HG03439 (cell line): ENCODE measurements at regions not wholly inside any gene's neighbourhood (a gene's known extent, or its start where the extent isn't known, plus 50 kb on each side); places are given as distances from the start of the nearest gene placed in this dataset.

Experiments used
- ATAC-seq: cut with Tn5 transposase; IDR thresholded peaks from one replicate; pipeline ENCODE4 v1.9.1; 2021; ENCODE audit warnings: mild to moderate bottlenecking, moderate library complexity; ENCODE audit not compliant: unreplicated experiment

DNA sequence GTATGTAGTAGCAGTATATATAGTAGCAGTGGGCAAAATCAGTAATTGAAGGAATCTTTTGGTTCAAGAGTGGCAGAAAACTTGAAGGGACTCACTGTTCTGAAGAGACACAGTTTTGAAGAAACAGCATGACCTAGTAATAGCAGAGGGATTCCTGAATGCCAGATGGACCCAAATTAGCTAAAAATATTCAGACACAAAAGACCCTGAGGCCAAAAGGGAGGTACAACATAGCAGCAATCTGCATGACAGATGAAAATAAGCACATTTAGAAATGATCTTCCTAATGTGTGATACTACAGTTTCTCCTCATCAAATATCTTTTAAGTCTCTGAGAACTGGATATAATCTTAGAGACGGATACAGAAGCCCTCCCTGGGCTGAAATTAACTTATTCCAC is 536.6 kb downstream of the PPARGC1A start:
- ATAC-seq: no peak

DNA sequence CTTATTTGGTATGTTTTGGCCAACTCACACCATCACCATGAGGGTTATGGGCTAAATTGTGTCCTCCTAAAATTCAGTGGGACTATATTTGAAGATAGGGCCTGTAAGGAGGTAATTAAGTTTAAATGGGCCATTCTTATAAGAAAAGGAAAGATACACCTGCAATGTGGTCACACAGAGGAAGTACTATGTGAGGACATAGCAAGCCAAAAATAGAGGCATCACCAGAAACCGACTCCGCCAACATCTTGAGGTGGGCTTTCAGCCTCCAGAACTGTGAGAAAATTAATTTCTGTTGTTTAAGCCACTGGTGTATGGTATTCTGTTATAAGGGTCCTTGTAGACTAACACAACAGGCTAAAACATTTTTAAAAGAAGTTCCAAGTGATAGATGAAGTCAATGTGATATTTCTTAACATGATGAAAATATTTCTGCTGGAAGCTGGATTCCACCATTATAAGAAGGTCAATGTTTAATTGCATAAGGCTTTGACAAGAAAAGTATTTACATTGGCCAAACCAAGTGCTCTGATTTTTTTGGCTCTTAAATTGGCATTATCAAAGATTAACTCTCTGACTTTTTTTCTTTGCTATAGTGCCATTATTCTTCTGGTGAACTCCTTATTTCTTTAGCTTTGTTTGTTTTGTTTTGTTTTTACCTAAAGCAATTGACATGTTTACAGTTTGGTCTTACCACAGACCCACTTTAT is 540.9 kb downstream of the PPARGC1A start:
- ATAC-seq: no peak

DNA sequence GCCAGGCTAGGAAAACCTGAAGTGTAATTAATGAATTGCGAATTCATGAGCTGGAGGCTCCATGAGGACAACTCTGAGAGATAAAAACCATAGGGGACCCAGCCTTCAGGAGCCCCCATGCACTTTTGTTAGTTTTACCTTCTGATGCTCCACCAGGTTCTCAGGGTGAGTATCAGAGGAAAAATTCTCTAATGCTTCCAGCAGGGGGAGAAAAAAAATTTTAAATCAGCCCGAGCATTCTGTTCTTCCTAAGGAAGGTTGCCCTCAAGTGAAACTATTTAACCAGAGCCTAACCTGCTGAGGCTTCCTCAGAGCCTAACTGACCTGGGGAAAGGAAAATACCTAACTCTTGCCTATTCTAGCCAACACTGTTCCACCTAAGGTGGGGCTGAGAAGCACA is 552.6 kb downstream of the PPARGC1A start:
- ATAC-seq: no peak

DNA sequence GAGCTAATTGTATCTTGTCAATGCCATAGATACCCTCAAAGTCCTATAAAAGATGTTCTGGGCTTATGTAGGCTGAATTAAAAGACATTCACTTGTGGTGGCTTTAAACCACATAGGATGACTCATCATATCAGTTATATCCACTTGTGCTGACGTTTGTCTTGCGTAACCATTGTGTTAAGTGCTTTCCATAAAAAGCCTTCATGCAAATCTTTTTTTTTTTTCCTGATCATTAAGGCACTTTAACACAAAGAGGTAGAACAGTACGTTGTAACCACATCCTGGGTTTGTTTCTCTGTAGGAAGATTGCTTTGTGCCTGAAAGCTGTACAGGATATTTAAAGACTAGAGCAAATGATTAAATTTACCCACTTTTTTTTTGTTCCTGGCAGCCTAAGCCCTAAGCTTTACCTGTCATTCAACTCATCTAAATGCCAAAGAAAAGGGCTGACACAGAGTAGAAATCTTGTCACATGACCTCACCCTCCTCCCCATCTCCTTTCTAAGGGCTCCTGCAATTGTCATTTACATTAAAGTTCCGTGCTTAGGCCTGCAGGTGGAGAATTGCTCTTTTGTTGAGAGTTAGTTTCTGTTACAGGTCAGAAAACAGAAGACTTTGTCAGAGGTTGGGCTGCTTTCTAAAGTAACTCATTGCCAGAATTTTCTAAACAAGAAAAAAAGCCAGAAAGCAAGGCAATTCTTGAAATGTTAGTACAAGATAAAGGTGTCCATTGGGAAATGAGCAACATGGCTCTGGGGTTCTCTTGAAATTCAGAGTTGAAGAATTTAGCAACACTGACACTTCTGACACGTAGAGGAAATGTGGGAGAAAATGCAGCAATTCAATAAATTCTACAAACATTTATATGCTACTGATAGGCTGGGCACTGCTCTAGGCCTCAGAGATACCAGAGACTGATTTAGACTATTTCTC is 555.6 kb downstream of the PPARGC1A start:
- ATAC-seq: peak; percentile 84

DNA sequence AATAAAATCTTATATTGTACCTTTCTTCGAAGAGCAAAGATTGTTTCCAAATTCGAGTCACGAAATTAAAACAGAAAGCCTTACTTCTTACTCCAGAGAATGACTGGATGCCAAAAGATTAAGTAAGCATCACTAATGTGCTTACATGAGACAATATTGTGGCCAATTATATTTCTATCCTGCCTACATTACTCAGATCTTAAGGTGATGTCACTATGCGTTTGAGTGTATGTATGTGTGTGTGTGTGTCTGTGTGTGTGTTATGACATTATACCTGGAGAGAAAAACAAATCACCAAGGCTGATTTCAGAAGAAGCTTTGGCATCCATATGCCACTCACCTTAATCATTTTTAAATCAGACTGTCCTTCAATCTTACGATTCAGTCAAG is 556.3 kb downstream of the PPARGC1A start:
- peak; percentile 14 for ATAC-seq

DNA sequence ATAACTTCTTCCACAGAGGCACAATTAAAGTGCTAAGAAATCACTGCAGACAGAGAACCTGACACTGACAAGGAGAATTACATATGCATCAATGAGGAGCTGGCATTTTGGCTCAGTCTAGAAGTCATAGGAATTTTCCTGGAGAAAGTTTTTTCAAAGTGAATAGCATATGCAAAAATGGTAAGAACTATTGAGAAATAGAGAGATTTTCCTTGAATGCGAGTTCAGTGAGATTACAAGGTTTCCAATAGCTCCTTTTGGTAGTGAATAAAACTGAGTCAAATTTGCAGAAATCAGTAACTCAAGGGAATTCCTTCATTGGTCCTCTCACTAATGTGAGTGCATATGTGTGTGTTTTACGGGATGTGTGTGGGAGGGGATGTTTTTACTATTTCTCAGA is 557.5 kb downstream of the PPARGC1A start:
- ATAC-seq: no peak

DNA sequence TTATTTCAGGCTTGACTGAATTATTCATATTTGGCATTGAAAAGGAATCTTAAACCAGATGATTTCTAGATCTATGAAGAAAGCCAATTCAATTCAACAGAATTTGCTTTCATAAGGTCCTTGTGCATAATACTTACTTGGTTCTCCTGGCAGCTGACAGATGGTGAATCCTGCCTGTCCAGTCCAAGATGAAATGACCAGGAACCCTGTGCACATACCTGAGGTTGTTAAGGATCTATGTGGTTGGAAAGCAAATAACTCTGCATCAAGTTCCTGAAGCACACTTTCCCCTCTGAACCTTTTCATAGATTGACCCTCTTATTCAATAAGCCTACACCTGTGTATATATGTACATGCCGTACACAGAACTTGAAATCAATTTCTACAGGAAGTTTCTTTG is 562.7 kb downstream of the PPARGC1A start:
- ATAC-seq: no peak

DNA sequence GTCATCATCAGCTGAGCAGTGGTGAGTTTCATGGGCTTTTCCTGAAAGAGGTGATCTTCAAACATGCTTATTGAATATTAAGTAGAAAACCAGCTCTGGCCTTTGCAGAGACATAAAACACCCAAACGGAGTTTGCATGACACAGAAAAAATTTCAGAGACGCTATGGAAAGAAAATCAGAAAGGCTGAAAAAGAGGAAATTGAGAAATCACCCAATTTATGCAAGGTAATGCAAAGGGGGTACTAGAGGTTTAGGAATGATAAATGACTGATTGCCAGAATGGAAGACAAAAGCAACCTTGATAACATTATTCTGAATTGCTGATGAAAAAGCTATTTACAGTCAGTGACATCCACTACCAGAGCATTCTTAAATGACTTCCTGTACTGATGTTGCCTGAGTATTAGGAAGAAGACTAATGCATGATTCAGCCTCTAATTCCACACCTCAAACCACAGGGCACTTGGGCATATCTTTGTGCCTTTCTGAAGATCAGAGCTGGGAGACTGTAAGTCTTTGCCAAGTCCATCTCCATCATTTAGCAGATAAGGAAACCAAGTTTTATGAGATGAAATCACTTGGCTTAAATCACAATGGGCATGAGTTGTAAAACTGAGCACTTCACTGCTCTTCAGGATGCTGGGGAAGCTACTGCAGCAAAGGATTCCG is 565.7 kb downstream of the PPARGC1A start:
- no peak for ATAC-seq

DNA sequence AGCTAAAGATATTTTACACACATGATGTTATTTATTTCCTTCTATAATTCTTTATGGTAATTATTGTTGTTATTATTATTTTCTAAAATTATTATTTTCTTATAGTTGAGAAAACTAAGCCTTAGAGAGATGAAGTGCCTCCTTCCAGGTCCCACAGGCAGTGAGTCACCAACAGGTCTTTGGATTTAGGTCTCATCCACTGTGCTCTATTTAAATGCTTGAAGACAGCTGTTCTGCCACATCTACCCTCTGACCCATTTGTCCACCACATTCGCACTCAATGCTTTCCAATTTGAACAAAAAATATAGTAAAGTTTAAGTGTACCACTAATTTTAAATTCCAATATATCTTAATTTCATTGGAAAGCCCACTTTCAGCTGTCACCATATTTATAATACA is 566.4 kb downstream of the PPARGC1A start:
- no peak for ATAC-seq

DNA sequence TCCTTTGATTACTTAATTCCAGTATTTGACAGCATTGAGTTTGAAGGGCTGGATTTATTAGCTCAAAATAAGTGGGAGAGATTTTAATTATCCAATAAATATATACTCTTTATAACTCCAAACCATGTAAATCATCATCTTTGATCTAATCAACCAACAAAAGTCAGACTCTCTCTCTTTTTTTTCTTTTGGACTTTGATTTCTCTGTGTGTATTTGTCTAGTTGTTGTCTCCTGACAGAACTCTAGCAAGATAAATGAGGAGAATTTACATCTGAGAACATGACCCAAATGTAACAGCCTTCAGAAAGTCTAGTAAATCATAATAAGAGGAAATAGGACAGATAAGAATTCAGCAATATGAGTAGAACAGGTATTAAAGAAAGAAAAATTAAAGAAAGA is 567.1 kb downstream of the PPARGC1A start:
- ATAC-seq: no peak

DNA sequence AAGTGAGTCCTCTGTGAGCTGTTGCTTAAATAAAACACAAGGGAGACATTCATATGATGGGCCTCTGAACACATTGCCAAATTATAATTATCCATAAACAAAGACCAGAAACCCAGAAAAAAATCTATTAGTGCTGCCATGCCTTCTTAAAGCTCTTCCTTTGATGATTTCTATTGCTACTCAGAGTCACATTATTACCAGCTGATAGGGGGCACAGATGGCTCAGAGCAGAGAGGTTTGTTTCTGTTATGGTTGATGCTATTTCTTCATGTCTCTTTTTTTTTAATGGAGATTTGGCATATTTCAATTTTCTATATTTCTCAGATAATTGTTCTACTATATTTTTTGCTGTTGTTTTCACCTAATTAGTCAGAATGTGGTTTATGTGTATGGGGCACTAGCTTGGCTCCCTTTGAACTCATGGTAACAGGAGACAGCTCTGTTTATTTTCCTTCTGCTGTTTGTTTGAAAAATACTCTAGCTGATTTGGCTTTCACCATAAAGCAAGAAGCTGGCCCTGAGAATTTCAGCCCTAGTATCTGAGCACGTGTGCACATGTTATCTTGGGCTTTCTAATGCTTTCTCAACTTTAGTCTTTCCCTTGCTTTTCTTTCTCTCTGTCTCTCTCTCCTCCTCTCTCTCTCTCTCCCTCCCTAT is 568.8 kb downstream of the PPARGC1A start:
- no peak for ATAC-seq

DNA sequence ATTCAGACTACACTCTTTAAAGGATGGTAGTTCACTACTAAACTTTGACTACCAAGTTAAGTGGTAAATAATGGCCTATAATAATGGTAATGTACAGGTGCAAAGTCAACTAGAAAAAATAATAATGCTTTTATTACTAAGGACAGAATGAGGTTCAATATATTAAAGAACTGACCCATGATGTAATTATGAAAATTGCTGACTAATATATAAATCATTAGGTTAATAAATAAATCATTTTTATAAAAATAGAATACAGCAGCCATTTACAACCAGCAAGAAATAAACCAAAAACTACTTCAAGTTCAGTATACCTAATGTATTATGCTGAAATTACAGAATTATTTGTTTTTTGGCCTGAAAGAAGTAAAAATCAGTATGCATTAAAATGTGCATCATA is 577.2 kb downstream of the PPARGC1A start:
- no peak for ATAC-seq

DNA sequence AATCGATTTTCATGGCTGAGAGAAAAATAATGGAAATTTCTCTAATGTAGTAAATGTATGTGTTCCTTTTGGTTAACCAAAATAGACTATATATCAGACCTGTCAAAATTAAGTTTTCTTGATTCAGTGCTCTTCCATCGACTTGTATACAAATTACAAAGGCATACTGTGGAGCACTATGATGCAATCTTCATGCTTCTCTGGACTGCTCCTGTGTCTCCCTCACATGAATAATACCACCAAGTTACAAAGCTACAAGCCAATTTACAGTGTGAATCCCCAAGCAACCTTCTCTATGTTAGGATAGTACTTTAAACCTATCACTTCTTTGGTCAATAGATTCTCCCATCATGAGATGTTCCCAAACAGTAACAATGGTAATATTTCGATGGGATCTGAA is 577.9 kb downstream of the PPARGC1A start:
- ATAC-seq: no peak

DNA sequence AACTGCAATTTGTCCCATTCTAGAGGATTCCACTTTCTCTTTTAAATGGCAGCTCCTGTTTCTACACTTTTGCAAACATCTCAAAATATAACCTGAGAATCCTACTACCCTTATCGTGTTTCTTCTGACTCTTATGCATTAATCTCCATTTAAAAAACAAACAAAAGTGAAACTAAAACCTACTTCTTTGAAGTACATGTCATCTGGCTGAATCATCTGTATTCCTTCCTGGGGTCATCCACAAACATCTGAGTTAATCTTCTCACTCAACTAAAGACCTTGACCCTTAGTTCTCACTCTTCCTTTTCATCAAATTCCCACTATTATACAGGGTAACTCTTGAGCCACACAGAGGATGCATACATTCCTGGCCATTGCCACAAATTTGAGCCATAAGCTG is 584.8 kb downstream of the PPARGC1A start:
- no peak for ATAC-seq

DNA sequence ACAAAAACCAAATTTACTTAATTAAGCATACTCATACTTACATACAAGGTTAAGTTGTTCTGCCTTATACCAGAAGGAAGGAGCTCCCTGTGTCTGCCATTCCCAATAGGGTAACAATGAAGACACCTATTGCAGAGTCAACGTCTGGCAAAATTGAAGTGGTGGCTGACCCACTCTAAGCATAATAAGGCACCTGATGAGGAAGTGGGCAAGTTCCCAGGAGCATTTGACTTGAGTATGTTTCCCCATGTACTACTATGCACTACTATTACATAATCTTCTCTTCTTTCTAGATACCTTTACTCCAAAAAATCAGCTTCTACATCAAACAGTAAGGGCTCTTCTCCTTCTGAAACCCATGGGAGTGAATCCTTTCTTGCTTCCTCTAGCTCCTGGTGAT is 591.5 kb downstream of the PPARGC1A start:
- ATAC-seq: no peak

DNA sequence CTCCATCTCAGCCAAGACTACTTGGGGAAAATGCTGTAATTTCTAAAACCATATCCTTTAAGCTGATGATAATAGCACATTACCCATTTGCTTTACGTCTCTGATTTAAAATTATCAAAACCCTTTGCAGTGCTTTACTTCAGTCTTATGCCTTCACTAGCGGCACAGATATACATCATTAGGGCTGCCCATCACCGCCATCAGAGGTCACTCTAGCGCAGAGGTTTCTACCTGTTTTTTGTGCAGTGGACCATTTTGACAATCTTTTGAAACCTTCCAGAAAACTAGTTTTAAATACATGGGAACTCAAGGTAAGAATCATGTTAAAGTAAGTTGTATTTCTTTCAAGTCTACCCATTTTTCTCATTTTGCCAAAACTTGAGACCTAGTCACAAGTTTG is 592.5 kb downstream of the PPARGC1A start:
- ATAC-seq: no peak

DNA sequence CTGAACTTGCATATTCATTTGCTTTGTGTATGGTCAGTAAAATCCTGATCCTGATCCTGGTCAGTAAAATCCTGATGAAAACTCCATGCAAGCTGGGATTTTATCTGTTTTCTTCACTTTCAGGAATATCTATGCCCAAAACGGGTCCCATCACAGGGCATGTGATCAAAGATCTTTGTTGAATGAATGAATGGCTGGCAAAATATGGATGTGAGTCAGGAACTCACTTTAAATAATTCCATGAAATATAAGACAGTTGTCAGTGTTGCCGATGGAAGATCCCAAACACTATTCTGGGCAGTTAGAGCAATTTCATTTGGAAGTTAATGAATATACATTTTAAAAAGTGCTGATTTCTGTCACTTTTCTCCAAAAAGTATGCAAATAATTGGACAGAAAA is 598.4 kb downstream of the GBA3 start:
- no peak for ATAC-seq

DNA sequence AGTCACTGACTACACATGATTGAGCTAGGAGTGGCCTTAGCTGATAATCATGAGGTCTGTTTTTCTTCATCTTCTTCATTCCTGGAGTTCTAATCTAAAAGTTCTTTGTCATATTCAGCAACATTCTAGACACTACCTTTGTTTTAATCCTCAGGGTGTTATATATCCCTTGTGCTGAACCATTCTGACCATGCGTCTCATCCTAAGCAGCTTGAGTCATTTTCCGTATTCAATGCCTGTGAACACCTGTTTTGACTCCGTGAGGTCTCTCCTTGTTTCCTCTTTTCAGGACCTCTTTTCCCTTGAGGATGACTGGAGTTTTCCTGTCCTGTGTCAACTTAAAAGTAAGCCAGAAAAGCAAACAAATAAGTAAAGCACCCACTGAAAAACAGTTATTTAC is 597.9 kb downstream of the GBA3 start:
- no peak for ATAC-seq

DNA sequence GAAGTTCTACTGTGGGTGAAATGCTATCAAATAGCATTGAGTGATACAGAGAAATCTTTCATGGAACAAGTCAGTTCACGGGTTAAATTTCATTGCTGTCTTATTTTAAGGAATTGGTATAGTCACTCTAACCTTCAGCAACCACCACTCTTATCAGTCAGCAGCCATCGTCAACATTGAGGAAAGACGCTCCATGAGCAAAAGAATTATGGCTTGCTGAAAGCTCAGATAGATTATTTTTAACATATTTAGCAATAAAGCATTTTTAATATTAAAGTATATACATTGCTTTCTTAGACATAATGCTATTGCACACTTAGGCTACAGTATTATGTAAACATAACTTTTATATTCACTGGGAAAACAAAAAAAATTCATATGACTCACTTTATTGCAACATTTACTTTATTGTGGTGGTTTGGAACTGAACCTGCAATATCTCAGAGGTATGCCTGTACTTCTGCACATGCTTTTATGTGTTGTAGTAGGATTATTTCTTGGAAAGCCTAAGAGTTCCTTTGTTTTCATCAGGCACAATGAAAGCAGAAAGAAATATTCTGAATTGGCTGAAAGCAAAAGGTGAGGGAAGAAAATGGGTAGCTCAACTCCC is 586.7 kb downstream of the GBA3 start:
- no peak for ATAC-seq

DNA sequence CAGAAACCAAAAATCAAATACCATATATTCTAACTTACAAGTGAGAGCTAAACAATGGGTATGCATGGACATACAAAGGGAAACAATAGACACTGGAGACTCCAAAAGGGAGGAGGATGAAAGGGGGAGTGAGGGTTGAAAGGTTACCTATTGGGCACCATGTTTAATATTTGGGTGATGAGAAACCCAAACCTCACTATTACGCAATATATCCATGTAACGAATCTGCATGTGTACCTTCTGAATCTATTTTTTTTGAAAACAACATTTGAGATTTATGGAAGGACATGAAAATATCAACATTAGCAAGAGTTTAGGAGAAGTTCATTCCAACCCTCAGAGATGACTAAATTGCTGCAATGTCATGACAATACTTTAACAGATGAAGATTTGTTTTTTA is 586.1 kb downstream of the GBA3 start:
- no peak for ATAC-seq

DNA sequence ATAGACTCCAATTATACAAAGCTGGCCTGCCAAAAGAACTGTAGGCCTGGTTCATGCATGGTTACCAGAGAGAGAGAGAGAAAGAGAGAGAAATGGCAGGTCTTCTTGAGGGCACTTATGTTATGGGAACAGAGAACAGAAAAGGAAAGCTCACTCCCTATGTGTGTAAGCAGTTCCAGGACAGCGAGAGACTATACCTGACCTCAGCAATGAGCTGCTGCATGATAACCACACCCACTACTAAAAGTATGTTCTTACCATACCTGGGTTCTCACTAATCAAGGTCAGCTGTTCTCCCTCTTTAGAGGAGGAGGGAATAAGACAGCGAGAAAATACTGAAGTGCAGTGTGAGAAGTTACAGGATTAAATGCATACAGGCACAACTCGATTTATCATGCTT is 583.3 kb downstream of the GBA3 start:
- ATAC-seq: no peak
